NK-92 treated with Interleukin-12 subunit alpha and Interleukin-12 subunit beta, amount 100 ng/mL, for 24 hours (cell line): ENCODE measurements at regions not wholly inside any gene's neighbourhood (a gene's known extent, or its start where the extent isn't known, plus 50 kb on each side); places are given as distances from the start of the nearest gene placed in this dataset.
"Not testable (repeated sequence)": the region's sequence is repeated elsewhere in the genome, so short reads cannot be mapped to it uniquely, and the experiment has no call there.

ENCODE experiments used
- DNase-seq: peaks from one replicate; lab custom pipeline; 2025; lab: John Stamatoyannopoulos, UW

- DNase-seq, result no peak
Observed at GRCh38 chr13:44307255-44307654, 66.4 kb upstream of the SERP2 start.

DNA sequence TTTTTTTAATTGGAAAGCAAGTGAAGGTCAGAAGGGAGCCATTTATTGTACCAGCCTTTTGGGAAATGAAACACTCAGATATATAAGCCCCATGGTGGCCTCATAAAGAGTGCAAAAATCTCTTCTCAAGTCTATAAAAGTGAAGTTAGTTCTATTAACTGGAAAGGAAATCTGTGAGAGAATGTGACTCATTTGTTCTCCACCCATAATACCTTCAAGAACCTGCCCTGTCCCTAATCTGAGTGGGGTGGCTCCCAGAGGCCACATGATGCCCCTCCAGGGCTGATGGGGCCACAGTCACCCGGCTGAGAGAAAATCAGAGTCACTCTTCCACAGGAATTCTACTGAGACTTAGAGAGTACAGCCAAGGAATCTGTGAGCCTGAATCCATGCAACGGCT, 65.8 kb upstream of the SERP2 start:
- no peak for DNase-seq

GRCh38 chr13:44308352-44308751, 65.3 kb upstream of the SERP2 start:
- DNase-seq, result no peak

DNA sequence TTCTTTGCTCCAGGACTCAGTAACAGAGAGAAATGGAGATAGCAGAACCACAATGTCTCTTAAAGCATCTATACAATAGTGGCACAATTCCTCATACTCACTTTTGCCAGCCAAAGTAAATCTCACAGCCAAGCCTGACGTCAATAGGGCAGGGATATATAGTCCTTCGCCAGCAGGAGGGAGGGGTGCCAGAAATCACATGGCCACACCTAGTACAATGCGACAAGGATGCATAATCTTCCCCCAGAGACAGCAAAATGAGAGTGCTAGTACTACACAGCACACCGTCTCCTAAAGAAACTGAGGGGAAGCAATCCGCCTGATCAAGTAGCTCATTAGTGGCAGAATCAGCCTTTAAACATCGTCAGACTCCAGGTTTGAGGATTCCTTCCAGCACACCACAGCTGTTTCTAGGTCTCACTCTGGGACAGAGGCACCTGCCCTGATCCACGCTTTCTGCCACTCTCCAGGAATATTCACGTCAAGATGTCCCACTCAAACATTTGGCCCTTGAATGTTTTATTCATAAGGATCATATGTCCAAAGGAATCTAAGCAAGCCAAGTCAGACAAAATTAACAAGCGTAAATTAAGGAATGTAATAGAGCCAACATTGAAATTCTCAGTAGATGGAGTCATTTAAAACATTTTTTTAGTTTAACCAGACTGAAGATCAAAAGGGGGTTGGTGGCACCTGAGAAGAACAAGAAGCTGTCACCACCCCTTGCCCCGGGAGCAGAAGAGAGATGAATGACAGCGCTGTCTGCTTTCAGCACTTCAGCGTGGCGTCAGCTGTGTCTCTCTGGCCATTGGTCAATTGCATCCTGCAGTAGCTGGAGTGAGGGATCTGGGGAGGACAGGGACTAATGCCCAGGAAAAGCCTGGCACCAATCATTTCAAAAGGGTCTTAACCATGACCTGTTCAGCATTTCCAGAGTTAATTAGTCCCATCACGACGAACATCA, 63.5 kb upstream of the SERP2 start:
- DNase-seq, result no peak

DNA sequence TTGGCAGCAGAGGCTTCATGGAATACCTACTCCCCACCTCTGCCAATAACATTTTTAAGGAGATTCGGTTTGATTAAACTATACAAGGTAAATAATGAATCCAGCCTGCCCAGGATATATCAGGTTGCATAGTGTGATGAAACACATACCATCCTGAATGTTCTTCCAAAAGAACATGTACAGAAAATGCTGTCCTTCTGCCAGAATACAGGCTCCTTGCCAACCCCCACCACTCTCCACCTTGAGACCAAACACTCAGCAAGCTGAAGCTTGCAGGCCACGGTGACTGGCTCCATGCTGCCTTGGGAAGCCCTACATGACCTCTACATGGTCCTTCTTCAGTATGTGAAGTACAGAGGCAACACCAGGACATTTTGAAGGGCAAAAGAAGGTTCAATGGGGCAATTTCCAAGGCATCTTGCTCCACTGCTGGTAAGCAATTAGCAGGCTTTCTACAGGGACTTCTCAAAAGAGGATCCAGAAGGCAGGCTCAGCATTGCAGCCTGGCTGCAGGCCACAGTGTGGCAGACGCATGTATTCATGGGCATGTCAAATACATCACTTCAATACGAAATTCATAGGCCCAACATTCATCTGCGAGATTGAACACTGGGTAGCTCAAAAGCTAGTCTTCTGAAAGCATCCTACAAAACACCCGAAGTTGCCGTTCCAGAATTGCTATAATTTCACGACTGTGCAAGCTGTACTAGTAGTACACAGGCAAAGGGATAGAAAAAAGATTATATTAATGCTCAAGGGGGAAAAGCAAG, 62.4 kb upstream of the SERP2 start:
- DNase-seq, result no peak

DNA sequence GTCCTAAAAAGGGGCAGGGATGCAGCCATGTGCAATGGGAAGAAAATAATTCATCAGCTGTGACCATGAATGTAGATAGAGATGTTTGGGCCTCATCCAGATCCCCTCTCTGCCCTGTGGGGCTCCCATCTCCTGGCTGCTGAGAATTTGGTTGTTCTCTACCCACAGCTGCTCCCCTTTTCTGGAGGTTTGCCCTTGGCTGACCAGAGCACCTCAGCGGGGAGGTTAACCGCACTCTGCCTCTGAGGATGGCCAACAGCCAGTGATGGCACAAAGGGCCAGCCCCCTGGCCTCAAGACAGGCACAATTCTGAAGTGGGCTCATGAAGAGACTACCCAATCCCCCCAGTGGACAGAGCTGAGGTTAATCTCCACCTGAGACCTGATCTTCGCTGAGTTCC, 61.5 kb upstream of the SERP2 start:
- no peak for DNase-seq

DNA sequence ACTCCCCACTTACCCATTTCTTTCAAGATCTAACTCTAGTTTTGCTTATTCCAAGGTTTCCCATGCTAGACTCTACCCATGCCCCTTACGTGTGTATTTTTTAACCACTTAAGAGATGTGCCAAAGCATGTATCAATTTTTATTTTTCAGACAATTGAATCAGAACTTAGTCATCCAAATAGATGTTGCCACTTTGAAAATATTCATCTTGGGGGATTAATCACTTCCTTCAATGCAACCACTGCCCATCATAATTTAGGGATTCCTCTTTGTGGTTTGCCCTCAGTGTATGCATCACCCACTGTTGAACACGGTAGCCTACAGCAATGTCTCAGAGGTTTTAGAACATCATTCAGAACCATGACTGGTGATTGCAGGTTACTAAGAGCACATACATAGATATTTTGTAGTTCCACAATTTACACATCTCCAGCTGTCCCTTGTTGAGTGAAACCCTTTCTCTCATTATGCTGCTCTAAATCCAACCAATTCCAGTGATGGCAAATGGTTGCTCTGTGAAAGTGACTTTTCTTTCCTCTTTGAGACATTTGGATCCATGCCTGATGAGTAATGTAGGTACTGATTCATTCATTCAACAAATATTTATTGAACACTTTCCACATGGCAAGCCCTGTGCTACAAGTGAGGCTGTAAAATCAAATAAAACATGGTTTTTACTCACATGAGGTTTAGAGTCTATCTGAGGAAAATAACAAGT, 60.6 kb upstream of the SERP2 start:
- no peak for DNase-seq

- DNase-seq, result no peak
Observed at GRCh38 chr13:44313674-44314073, 60.0 kb upstream of the SERP2 start.

DNA sequence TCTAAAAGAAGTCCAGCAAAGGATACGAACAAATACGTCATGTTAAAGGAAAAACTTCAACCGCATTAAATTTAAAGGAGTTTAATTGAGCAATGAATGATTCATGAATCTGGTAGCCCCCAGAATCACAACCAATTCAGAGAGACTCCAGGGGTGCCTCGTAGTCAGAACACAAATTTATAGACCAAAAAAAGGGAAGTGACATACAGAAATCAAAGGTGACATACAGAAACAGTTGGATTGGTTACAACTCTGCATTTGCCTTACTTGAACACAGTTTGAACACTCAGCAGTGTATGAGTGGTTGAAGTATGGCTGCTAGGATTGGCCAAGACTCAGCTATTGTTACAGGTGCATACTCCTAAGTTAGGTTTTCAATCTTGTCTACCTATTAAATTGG, 59.5 kb upstream of the SERP2 start:
- DNase-seq, result not testable (repeated sequence)

GRCh38 chr13:44317752-44318151, 55.9 kb upstream of the SERP2 start:
- DNase-seq, result no peak

GRCh38 chr13:44318161-44318560, 55.5 kb upstream of the SERP2 start:
- no peak for DNase-seq

GRCh38 chr13:44320611-44321010, 53.0 kb upstream of the SERP2 start:
- no peak for DNase-seq

DNA sequence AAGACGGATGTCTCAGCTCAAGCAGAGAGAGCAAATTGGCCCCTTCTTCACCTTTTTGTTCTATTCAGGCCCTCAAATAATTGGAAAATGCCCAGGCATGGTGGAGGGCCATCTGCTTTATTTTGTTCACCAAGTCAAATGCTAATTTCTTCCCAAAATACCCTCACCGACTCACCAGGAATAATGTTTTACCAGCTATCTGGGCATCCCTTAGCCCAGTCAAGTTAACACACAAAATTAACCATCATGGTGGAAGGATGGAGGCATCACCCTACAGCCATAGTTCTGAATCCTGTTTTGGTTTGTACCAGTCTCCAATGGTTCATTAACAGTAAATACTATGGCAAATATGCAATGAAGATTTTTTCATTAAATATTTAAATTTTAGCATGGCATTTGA, 51.7 kb upstream of the SERP2 start:
- DNase-seq, result no peak

DNA sequence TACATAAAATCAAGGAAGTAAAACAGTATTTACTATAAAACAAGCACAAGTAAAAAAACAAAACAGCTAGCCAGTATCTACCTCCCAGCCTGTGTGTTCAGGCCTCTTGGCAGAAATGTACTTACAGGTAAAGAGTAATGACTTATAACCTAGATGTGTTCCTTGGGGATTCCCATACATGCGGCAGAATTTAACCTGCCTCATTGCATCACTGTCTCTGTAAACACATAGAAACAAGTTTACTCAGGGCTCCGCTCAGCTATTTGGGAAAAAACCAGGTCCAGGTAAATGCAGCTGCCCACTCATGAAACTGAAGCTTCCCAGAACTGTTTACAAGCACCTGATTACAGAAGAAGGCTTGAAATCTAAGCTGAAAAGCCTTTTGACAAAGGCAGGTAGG, 50.7 kb upstream of the SERP2 start:
- DNase-seq, result no peak

GRCh38 chr13:44323754-44324153, 49.9 kb upstream of the SERP2 start:
- DNase-seq, result no peak
